ENCODE measurements at regions not wholly inside any gene's neighbourhood (a gene's known extent, or its start where the extent isn't known, plus 50 kb on each side); places are given as distances from the start of the nearest gene placed in this dataset.

- no peak for TF ChIP-seq CTCF (IDR thresholded peaks at IDR 0.05; ENCODE audit: low read depth, low read length, poor library complexity, severe bottlenecking)
- TF ChIP-seq EZH2phosphoT487 (IDR thresholded peaks at IDR 0.05; ENCODE audit: borderline replicate concordance, low read length): no peak
These were observed 410.2 kb upstream of the SLC30A5 start for GRCh38 chr5:68683632-68684036.

Measured in DOHH2 (cell line).